IMR-90 (cell line): ENCODE measurements at regions not wholly inside any gene's neighbourhood (a gene's known extent, or its start where the extent isn't known, plus 50 kb on each side); places are given as distances from the start of the nearest gene placed in this dataset.
"Not testable (repeated sequence)": the region's sequence is repeated elsewhere in the genome, so short reads cannot be mapped to it uniquely, and the experiment has no call there.

ENCODE experiments used
- ATAC-seq: fragments of 200-7000 bp; cut with Tn5 transposase; 2 replicates; pipeline ENCODE4 v1.9.1; 2020; ENCODE audit warnings: low read depth, mild to moderate bottlenecking, moderate library complexity
- BruUV-seq: library from RNA; stranded (reverse); fragments of 400-500 nt; replicated peaks from 2 replicates; lab custom pipeline; 2021; lab: Mats Ljungman, UMichigan
- CTCF ChIA-PET: fragments of 300-600 bp; formaldehyde crosslinking; extraction: SDS; loops from one replicate; lab custom pipeline; 2021; ENCODE audit warnings: antibody characterized with exemption; lab: Yijun Ruan, JAX
- POLR2A ChIA-PET: fragments of 300-600 bp; sonication (Branson Sonifier 250); formaldehyde crosslinking; loops from one replicate; lab custom pipeline; 2022; ENCODE audit warnings: antibody characterized with exemption; ENCODE audit not compliant: unreplicated experiment; lab: Charles Lee
- DNase-seq: peaks from one replicate; pipeline ENCODE4 v3.0.0; 2013
- H2AFZ ChIP-seq: replicated peaks from 2 replicates; pipeline ENCODE3; 2013; ENCODE audit warnings: low read length, mild to moderate bottlenecking; ENCODE audit not compliant: poor library complexity
- H2AK5ac ChIP-seq: 2 replicates; pipeline ENCODE4 v1.6.1; 2013; ENCODE audit warnings: low read depth, low read length, inconsistent platforms
- H2AK9ac ChIP-seq: replicated peaks from 2 replicates; pipeline ENCODE3; 2013; ENCODE audit warnings: mild to moderate bottlenecking, low read depth, low read length, moderate library complexity; ENCODE audit not compliant: poor library complexity
- H2BK120ac ChIP-seq: 2 replicates; pipeline ENCODE4 v1.6.1; 2013; ENCODE audit warnings: low read depth, low read length, inconsistent platforms
- H2BK15ac ChIP-seq: 3 replicates; pipeline ENCODE4 v1.6.1; 2013; ENCODE audit warnings: low read depth, low read length, inconsistent platforms
- H2BK20ac ChIP-seq: 2 replicates; pipeline ENCODE4 v1.6.1; 2013; ENCODE audit warnings: low read depth, mild to moderate bottlenecking, inconsistent platforms, low read length, moderate library complexity
- H2BK5ac ChIP-seq: 2 replicates; pipeline ENCODE4 v1.6.1; 2013; ENCODE audit warnings: mild to moderate bottlenecking, low read depth, low read length, inconsistent platforms; ENCODE audit not compliant: poor library complexity, severe bottlenecking
- H3K14ac ChIP-seq: replicated peaks from 2 replicates; pipeline ENCODE4 v1.6.1; 2013; ENCODE audit warnings: low read depth, low read length, inconsistent platforms
- H3K18ac ChIP-seq: 2 replicates; pipeline ENCODE4 v1.6.1; 2013; ENCODE audit warnings: low read depth, low read length, control low read depth
- H3K23ac ChIP-seq: 2 replicates; pipeline ENCODE4 v1.6.1; 2013; ENCODE audit warnings: low read depth, low read length, inconsistent platforms
- H3K27ac ChIP-seq: 2 replicates; pipeline ENCODE4 v1.5.1; 2013; ENCODE audit warnings: mild to moderate bottlenecking, control low read depth, low read length; ENCODE audit not compliant: insufficient read depth
- H3K27me3 ChIP-seq: 2 replicates; pipeline ENCODE4 v1.6.1; 2013; ENCODE audit warnings: low read length; ENCODE audit not compliant: control insufficient read depth, insufficient read depth
- H3K36me3 ChIP-seq: 2 replicates; pipeline ENCODE4 v1.6.1; 2013; ENCODE audit warnings: low read length, mixed read lengths; ENCODE audit not compliant: control insufficient read depth, insufficient read depth
- H3K4ac ChIP-seq: 2 replicates; pipeline ENCODE4 v1.6.1; 2013; ENCODE audit warnings: low read depth, low read length, inconsistent platforms
- H3K4me1 ChIP-seq: 2 replicates; pipeline ENCODE4 v1.6.1; 2013; ENCODE audit warnings: low read length, mixed read lengths; ENCODE audit not compliant: control insufficient read depth, insufficient read depth
- H3K4me2 ChIP-seq: 2 replicates; pipeline ENCODE4 v1.6.1; 2013; ENCODE audit warnings: low read depth, mild to moderate bottlenecking, control low read depth, low read length, moderate library complexity
- H3K4me3 ChIP-seq: 2 replicates; pipeline ENCODE4 v1.5.1; 2013; ENCODE audit warnings: low read depth, mild to moderate bottlenecking, control low read depth, low read length, moderate library complexity; ENCODE audit not compliant: insufficient read depth
- H3K56ac ChIP-seq: 2 replicates; pipeline ENCODE4 v1.6.1; 2013; ENCODE audit warnings: low read length, inconsistent platforms; ENCODE audit not compliant: insufficient read depth; ENCODE audit errors: extremely low read depth
- H3K79me1 ChIP-seq, 2 experiments: 2 replicates each; pipeline ENCODE4 v1.6.1; 2013; ENCODE audit warnings: low read length in 2 of 2, inconsistent platforms in 1 of 2, low read depth in 1 of 2
- H3K9ac ChIP-seq: 2 replicates; pipeline ENCODE4 v1.6.1; 2013; ENCODE audit warnings: low read depth, low read length, control low read depth
- H3K9me1 ChIP-seq: 2 replicates; pipeline ENCODE4 v1.6.1; 2013; ENCODE audit warnings: low read length, inconsistent platforms; ENCODE audit not compliant: insufficient read depth
- H3K9me3 ChIP-seq: 2 replicates; pipeline ENCODE4 v1.6.1; 2013; ENCODE audit warnings: low read length; ENCODE audit not compliant: control insufficient read depth, insufficient read depth
- H4K20me1 ChIP-seq: 2 replicates; pipeline ENCODE4 v1.6.1; 2013; ENCODE audit warnings: low read length, inconsistent platforms; ENCODE audit not compliant: insufficient read depth
- H4K5ac ChIP-seq: 2 replicates; pipeline ENCODE4 v1.6.1; 2013; ENCODE audit warnings: mild to moderate bottlenecking, low read depth, low read length, control low read depth
- H4K8ac ChIP-seq, 2 experiments: 2 replicates each; pipeline ENCODE4 v1.6.1; 2013; ENCODE audit warnings: low read depth in 2 of 2, low read length in 2 of 2, control low read depth in 1 of 2, inconsistent platforms in 1 of 2
- H4K91ac ChIP-seq: 2 replicates; pipeline ENCODE4 v1.6.1; 2013; ENCODE audit warnings: low read depth, low read length, inconsistent platforms; ENCODE audit not compliant: insufficient read depth
- WGBS, 2 experiments: methylation state at CpG; one replicate each; pipeline versions ENCODE4 v1.1.5 to v1.1.7; 2013; ENCODE audit warnings: missing lambda C conversion rate in 2 of 2; ENCODE audit not compliant: insufficient read length in 1 of 2; ENCODE audit errors: extremely low coverage in 2 of 2; 5-methylcytosine and 5-hydroxymethylcytosine counted together
- dilution Hi-C: fragments of 300-500 bp; cut with HindIII; formaldehyde crosslinking; loops from one replicate; pipeline ENCODE4 v1.14.3; 2018; ENCODE audit warnings: low sequenced_read_pairs; ENCODE audit not compliant: unreplicated experiment
- in situ Hi-C: fragments of 300-500 bp; cut with MboI; formaldehyde crosslinking; loops from 3 replicates; pipeline ENCODE4 v1.14.3; 2019; ENCODE audit warnings: low sequenced_read_pairs, inconsistent platforms, mixed read lengths
- intact Hi-C: fragments of 100-400 bp; cut with micrococcal nuclease; formaldehyde crosslinking; loops from 2 replicates; pipeline ENCODE4 v1.10.0; 2022

DNA sequence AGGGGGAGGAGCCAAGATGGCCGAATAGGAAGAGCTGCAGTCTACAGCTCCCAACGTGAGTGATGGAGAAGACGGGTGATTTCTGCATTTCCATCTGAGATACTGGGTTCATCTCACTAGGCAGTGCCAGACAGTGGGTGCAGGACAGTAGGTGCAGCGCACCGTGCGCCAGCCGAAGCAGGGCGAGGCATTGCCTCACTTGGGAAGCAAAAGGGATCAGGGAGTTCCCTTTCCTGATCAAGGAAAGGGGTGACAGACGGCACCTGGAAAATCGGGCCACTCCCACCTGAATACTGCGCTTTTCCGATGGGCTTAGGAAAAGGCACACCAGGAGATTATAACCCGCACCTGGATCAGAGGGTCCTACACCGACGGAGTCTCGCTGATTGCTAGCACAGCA lies 121.1 kb upstream of the SESTD1 start:
- H2BK20ac ChIP-seq, H3K4me1 ChIP-seq, H2BK15ac ChIP-seq, H2BK120ac ChIP-seq, H3K9me1 ChIP-seq, H3K56ac ChIP-seq, H2AFZ ChIP-seq, H4K5ac ChIP-seq, BruUV-seq, H2BK5ac ChIP-seq, H2AK9ac ChIP-seq, H3K27me3 ChIP-seq, H3K23ac ChIP-seq, H4K91ac ChIP-seq, ATAC-seq, H3K79me1 ChIP-seq, DNase-seq, intact Hi-C loops, H3K4me3 ChIP-seq, H3K4ac ChIP-seq, in situ Hi-C loops, H4K8ac ChIP-seq, H3K27ac ChIP-seq, H3K36me3 ChIP-seq, H3K14ac ChIP-seq, H3K4me2 ChIP-seq, H4K20me1 ChIP-seq, H3K18ac ChIP-seq, H2AK5ac ChIP-seq, dilution Hi-C loops, H3K9ac ChIP-seq, H3K9me3 ChIP-seq, POLR2A ChIA-PET: not testable (repeated sequence)
- CTCF ChIA-PET: interaction anchor here (0.6 kb wide), 1 partner anchor 1882 kb away, joined by 6 read pairs; no protein-coding TSS in a partner anchor
- 89% methylated on average over 15 of the region's 16 CpGs; no CpG with 5 or more reads in 1 of the 2 experiments for WGBS, 2 experiments
